GM21528 (cell line): ENCODE measurements at regions not wholly inside any gene's neighbourhood (a gene's known extent, or its start where the extent isn't known, plus 50 kb on each side); places are given as distances from the start of the nearest gene placed in this dataset.
"Not testable (repeated sequence)": the region's sequence is repeated elsewhere in the genome, so short reads cannot be mapped to it uniquely, and the experiment has no call there.

Experiments used
- ATAC-seq: cut with Tn5 transposase; IDR thresholded peaks from one replicate; pipeline ENCODE4 v1.9.1; 2021; ENCODE audit warnings: mild to moderate bottlenecking, moderate library complexity; ENCODE audit not compliant: unreplicated experiment, low FRiP score

- ATAC-seq: no peak
Observed at GRCh38 chr20:12180107-12180661, 262.5 kb downstream of the BTBD3 start.

GRCh38 chr20:12198281-12198680 lies 280.6 kb downstream of the BTBD3 start:
- no peak for ATAC-seq

- no peak for ATAC-seq
Observed at GRCh38 chr20:12199703-12200102, 282.0 kb downstream of the BTBD3 start.

- no peak for ATAC-seq
Observed at GRCh38 chr20:12201289-12201991, 283.7 kb downstream of the BTBD3 start.

GRCh38 chr20:12203399-12203798 lies 285.7 kb downstream of the BTBD3 start:
- ATAC-seq: no peak

GRCh38 chr20:12203981-12204380 lies 286.3 kb downstream of the BTBD3 start:
- ATAC-seq: no peak

GRCh38 chr20:12207875-12208274 lies 290.2 kb downstream of the BTBD3 start:
- no peak for ATAC-seq

- no peak for ATAC-seq
Observed at GRCh38 chr20:12210591-12210990, 292.9 kb downstream of the BTBD3 start.

GRCh38 chr20:12211361-12211760 lies 293.7 kb downstream of the BTBD3 start:
- no peak for ATAC-seq

- ATAC-seq: no peak
Observed at GRCh38 chr20:12217382-12217781, 299.7 kb downstream of the BTBD3 start.

- no peak for ATAC-seq
Observed at GRCh38 chr20:12219798-12220197, 302.1 kb downstream of the BTBD3 start.

- no peak for ATAC-seq
Observed at GRCh38 chr20:12223057-12223456, 305.4 kb downstream of the BTBD3 start.

- no peak for ATAC-seq
Observed at GRCh38 chr20:12225898-12226297, 308.2 kb downstream of the BTBD3 start.

- no peak for ATAC-seq
Observed at GRCh38 chr20:12229891-12230290, 312.2 kb downstream of the BTBD3 start.

GRCh38 chr20:12237772-12238171 lies 320.1 kb downstream of the BTBD3 start:
- no peak for ATAC-seq

GRCh38 chr20:12241065-12241464 lies 323.4 kb downstream of the BTBD3 start:
- no peak for ATAC-seq

- ATAC-seq: no peak
Observed at GRCh38 chr20:12243327-12243726, 325.6 kb downstream of the BTBD3 start.

GRCh38 chr20:12248481-12248880 lies 330.8 kb downstream of the BTBD3 start:
- ATAC-seq: no peak

- not testable (repeated sequence) for ATAC-seq
Observed at GRCh38 chr20:12250661-12251060, 333.0 kb downstream of the BTBD3 start.

- ATAC-seq: no peak
Observed at GRCh38 chr20:12252793-12253192, 335.1 kb downstream of the BTBD3 start.

- no peak for ATAC-seq
Observed at GRCh38 chr20:12255461-12255970, 337.8 kb downstream of the BTBD3 start.

GRCh38 chr20:12256806-12257205 lies 339.1 kb downstream of the BTBD3 start:
- ATAC-seq: no peak
